Glutamatergic neuron (in vitro differentiated cells): ENCODE measurements at regions not wholly inside any gene's neighbourhood (a gene's known extent, or its start where the extent isn't known, plus 50 kb on each side); places are given as distances from the start of the nearest gene placed in this dataset.

Experiments
- DNase-seq: peaks from one replicate; pipeline ENCODE4 v3.0.0; 2022
- H3K27ac Mint-ChIP-seq: one replicate; pipeline ENCODE4 v1.8.0; 2020; ENCODE audit warnings: mild to moderate bottlenecking, mixed read lengths, inconsistent platforms; ENCODE audit not compliant: unreplicated experiment
- H3K27me3 Mint-ChIP-seq: one replicate; pipeline ENCODE4 v1.8.0; 2020; ENCODE audit warnings: mild to moderate bottlenecking, moderate library complexity, mixed read lengths, inconsistent platforms; ENCODE audit not compliant: unreplicated experiment
- H3K36me3 Mint-ChIP-seq: one replicate; pipeline ENCODE4 v1.8.0; 2020; ENCODE audit warnings: mild to moderate bottlenecking, mixed read lengths, inconsistent platforms; ENCODE audit not compliant: unreplicated experiment
- H3K4me1 Mint-ChIP-seq: one replicate; pipeline ENCODE4 v1.8.0; 2020; ENCODE audit warnings: mild to moderate bottlenecking, low read depth, mixed read lengths, inconsistent platforms; ENCODE audit not compliant: unreplicated experiment
- H3K4me3 Mint-ChIP-seq: one replicate; pipeline ENCODE4 v1.8.0; 2020; ENCODE audit warnings: mild to moderate bottlenecking, mixed read lengths, inconsistent platforms; ENCODE audit not compliant: unreplicated experiment
- H3K9me3 Mint-ChIP-seq: one replicate; pipeline ENCODE4 v1.8.0; 2020; ENCODE audit warnings: mild to moderate bottlenecking, moderate library complexity, mixed read lengths, inconsistent platforms; ENCODE audit not compliant: unreplicated experiment
- TF ChIP-seq, protein P1 (sequence below): fragments of 200-600 bp; sonication (generic); IDR thresholded peaks from one replicate; pipeline ENCODE4 v1.5.0; 2021; ENCODE audit not compliant: partially characterized antibody, unreplicated experiment

DNA sequence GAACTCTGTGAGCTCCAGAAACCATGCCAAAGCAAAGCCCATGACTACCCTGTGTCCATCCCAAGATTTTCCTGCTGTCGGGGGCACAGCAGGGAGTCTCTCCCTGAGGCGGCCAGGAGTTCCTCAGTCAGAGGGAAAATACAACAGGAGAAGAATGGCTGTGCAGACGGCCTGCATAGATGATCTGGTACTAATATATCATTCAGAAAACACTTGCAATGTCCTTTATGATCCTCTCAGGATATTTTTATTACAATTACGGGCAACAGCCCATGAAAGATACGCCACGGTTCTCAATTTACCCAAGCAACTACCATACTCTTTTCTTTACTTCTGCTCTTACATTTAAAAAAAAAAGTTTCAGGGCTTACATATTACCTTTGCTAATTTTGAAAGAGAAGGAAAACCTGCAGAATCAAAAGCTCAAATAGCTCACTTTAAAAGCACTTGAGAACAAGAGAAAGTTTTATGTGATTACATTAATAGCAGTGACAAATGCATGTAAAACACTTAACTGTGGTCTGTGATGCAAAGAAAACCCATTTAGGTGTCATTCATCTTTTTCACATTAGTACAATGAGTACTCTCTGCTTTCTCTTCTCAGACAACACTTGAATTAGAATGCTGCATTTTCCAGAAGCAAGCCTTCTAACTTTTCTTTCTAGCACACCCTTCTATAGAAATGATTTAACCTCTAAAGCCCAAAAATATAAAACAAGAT, 460.8 kb downstream of the KLF5 start:
- H3K4me3 Mint-ChIP-seq, result no peak overlapping the region

DNA sequence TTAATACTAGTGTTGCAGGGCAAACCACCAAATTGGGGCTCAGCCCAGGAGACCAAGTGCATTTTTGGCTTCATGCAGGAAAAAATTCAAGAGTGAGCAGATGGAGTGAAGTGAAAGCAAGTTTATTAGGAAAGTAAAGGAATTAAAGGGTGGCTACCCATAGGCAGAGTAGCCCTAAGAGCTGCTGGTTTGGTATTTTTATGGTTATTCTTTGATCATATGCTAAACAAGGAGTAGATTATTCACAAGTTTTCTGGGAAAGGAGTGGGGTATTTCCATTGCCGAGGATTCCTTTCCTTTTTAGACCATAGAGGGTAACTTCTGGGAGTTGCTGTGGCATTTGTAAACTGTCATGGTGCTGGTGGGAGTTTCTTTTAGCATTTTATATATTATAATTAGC, 459.0 kb downstream of the KLF5 start:
- DNase-seq, result no peak
- Mint-ChIP-seq H3K27ac (no peak overlapping the region), H3K27me3 (peaks cover 6% of the 10 kb centered on the region), H3K36me3 (no peaks in the 10 kb centered on the region), H3K4me3 (no peak overlapping the region), H3K4me1 (no peaks in the 10 kb centered on the region), H3K9me3 (no peaks in the 10 kb centered on the region)
- TF ChIP-seq, protein P1, sequence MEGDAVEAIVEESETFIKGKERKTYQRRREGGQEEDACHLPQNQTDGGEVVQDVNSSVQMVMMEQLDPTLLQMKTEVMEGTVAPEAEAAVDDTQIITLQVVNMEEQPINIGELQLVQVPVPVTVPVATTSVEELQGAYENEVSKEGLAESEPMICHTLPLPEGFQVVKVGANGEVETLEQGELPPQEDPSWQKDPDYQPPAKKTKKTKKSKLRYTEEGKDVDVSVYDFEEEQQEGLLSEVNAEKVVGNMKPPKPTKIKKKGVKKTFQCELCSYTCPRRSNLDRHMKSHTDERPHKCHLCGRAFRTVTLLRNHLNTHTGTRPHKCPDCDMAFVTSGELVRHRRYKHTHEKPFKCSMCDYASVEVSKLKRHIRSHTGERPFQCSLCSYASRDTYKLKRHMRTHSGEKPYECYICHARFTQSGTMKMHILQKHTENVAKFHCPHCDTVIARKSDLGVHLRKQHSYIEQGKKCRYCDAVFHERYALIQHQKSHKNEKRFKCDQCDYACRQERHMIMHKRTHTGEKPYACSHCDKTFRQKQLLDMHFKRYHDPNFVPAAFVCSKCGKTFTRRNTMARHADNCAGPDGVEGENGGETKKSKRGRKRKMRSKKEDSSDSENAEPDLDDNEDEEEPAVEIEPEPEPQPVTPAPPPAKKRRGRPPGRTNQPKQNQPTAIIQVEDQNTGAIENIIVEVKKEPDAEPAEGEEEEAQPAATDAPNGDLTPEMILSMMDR, result no peak

More for the DNA sequence above, 460.8 kb downstream of the KLF5 start:
- Mint-ChIP-seq H3K27ac (no peak overlapping the region), H3K27me3 (peaks cover 6% of the 10 kb centered on the region), H3K9me3 (no peaks in the 10 kb centered on the region), H3K36me3 (no peaks in the 10 kb centered on the region), H3K4me1 (no peaks in the 10 kb centered on the region)
- no peak for DNase-seq
- TF ChIP-seq, protein P1, result no peak

DNA sequence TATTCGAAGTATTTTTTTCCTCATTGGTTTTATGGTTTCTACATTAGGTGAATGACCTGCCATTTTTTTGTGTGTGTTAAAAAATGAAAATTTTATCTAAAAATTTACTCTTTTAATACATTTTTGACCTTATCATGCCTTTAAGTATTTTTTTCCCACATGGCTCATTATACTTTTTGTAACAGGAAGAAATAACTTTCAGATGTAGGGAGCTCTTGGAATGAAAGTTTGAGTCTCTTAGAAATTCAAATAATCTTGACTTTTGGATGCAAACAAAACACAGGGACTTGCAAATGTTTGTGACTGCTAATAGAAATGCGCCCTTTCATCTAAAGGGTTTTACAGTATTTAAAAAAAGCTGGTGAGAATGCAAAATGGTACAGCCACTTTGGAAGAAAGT, 457.9 kb downstream of the KLF5 start:
- DNase-seq, result no peak
- Mint-ChIP-seq H3K4me1 (no peaks in the 10 kb centered on the region), H3K27ac (no peak overlapping the region), H3K9me3 (no peaks in the 10 kb centered on the region), H3K36me3 (no peaks in the 10 kb centered on the region), H3K27me3 (peaks cover 6% of the 10 kb centered on the region), H3K4me3 (no peak overlapping the region)
- TF ChIP-seq, protein P1, result no peak

DNA sequence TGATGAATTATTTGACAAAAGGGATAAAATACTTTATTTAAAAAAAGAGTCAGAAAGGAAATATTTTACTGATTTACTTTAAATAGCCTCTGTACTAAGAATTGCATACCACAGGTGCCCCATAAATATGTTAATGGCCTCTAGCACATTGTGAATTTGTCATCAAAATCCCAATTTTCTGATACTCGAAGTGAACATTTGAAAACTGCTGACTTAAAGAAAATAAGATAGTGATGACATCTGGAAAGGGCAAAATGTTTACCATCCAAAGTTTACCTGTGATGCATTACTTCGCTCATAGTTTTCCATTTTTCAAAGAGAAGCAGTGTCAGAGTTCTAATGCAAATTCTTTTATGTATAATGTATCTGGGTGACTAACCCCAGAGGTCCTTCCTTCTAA, 455.4 kb downstream of the KLF5 start:
- no peaks in the 10 kb centered on the region for H3K4me1 Mint-ChIP-seq
- H3K27me3 Mint-ChIP-seq, result peaks cover 2% of the 10 kb centered on the region
- no peak overlapping the region for H3K27ac Mint-ChIP-seq
- no peaks in the 10 kb centered on the region for H3K9me3 Mint-ChIP-seq
- H3K4me3 Mint-ChIP-seq, result no peak overlapping the region
- no peaks in the 10 kb centered on the region for H3K36me3 Mint-ChIP-seq
- no peak for DNase-seq
- TF ChIP-seq, protein P1, result no peak

DNA sequence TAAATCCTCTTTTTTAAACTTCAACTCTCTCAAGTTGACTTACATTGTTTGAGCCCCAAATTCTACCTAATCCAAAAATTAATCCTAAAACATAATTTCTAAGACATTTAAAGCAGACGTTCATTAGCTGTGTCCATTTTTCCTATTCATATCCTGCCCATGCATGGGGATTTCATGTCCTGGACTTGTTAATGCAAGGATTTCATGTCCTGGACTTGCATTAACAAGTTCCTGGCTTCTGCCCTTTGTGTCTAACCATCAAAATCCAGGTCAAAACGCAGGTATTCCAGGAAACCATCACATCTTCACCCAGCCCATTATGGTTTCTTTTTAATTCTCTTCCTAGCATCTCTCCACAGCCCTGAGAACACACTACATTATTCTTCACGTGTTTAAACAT, 454.9 kb downstream of the KLF5 start:
- TF ChIP-seq, protein P1, result no peak
- no peak for DNase-seq
- peaks cover 2% of the 10 kb centered on the region for H3K27me3 Mint-ChIP-seq
- no peak overlapping the region for H3K4me3 Mint-ChIP-seq
- H3K4me1 Mint-ChIP-seq, result no peaks in the 10 kb centered on the region
- no peaks in the 10 kb centered on the region for H3K9me3 Mint-ChIP-seq
- H3K36me3 Mint-ChIP-seq, result no peaks in the 10 kb centered on the region
- H3K27ac Mint-ChIP-seq, result no peak overlapping the region
